CD14-positive monocyte (primary cell): ENCODE measurements at regions not wholly inside any gene's neighbourhood (a gene's known extent, or its start where the extent isn't known, plus 50 kb on each side); places are given as distances from the start of the nearest gene placed in this dataset.

ENCODE experiments used
- DNase-seq, 3 donors: peaks; one replicate each; pipeline ENCODE4 v3.0.0-alpha.2; 2011 to 2022
- H2AFZ ChIP-seq: 2 replicates; pipeline ENCODE4 v1.6.0; 2012; ENCODE audit warnings: mild to moderate bottlenecking, low read depth, low read length, inconsistent platforms; ENCODE audit not compliant: insufficient read depth, poor library complexity, severe bottlenecking
- H3K27ac ChIP-seq, 2 donors: 1 replicate in 1 of 2; 2 replicates in 1 of 2; pipeline ENCODE4 v1.5.1; 2012 to 2013; ENCODE audit warnings: low read length in 2 of 2, control low read depth in 1 of 2, inconsistent platforms in 1 of 2, low read depth in 1 of 2, mild to moderate bottlenecking in 1 of 2
- H3K27me3 ChIP-seq, 2 donors: one replicate each; pipeline versions ENCODE4 v1.6.0 to v1.6.1; 2011 to 2013; ENCODE audit warnings: low read length in 2 of 2; ENCODE audit not compliant: control insufficient read depth in 2 of 2, insufficient read depth in 2 of 2
- H3K36me3 ChIP-seq, 2 donors: replicated peaks in 1 of 2; 1 replicate in 1 of 2; 2 replicates in 1 of 2; pipeline versions ENCODE4 v1.5.1 to v1.6.1; 2012 to 2013; ENCODE audit warnings: low read length in 2 of 2, control low read depth in 1 of 2, inconsistent platforms in 1 of 2, mild to moderate bottlenecking in 1 of 2; ENCODE audit not compliant: insufficient read depth in 2 of 2, control insufficient read depth in 1 of 2
- H3K4me1 ChIP-seq, 2 donors: 1 replicate in 1 of 2; 2 replicates in 1 of 2; pipeline versions ENCODE4 v1.5.1 to v1.6.1; 2012 to 2013; ENCODE audit warnings: low read length in 2 of 2, control low read depth in 1 of 2, inconsistent platforms in 1 of 2, mild to moderate bottlenecking in 1 of 2, moderate library complexity in 1 of 2; ENCODE audit not compliant: insufficient read depth in 2 of 2, control insufficient read depth in 1 of 2
- H3K4me2 ChIP-seq: replicated peaks from 2 replicates; pipeline ENCODE3; 2012; ENCODE audit warnings: low read length, moderate library complexity, mild to moderate bottlenecking; ENCODE audit not compliant: poor library complexity, severe bottlenecking; ENCODE audit errors: extremely low read depth
- H3K4me3 ChIP-seq, 3 experiments: fragments of 200-600 bp in 1 of 3; sonication (generic) in 1 of 3; replicated peaks in 1 of 3; 1 replicate in 2 of 3; 2 replicates in 1 of 3; pipeline ENCODE4 v1.5.1; 2011 to 2013; ENCODE audit warnings: low read length in 3 of 3, mild to moderate bottlenecking in 3 of 3, control low read depth in 2 of 3, low read depth in 2 of 3, inconsistent platforms in 1 of 3, moderate library complexity in 1 of 3
- H3K79me2 ChIP-seq: 2 replicates; pipeline ENCODE4 v1.6.0; 2012; ENCODE audit warnings: mild to moderate bottlenecking, control low read depth, inconsistent platforms, low read length, moderate library complexity; ENCODE audit not compliant: insufficient read depth
- H3K9ac ChIP-seq: 2 replicates; pipeline ENCODE4 v1.6.0; 2017; ENCODE audit warnings: low read length, mild to moderate bottlenecking; ENCODE audit not compliant: insufficient read depth, poor library complexity, severe bottlenecking
- H3K9me3 ChIP-seq, 2 donors: replicated peaks in 1 of 2; 1 replicate in 1 of 2; 2 replicates in 1 of 2; pipeline versions ENCODE4 v1.5.1 to v1.6.1; 2012 to 2013; ENCODE audit warnings: low read length in 2 of 2, control low read depth in 1 of 2; ENCODE audit not compliant: control insufficient read depth in 1 of 2, insufficient read depth in 1 of 2
- H4K20me1 ChIP-seq: 2 replicates; pipeline ENCODE4 v1.6.0; 2012; ENCODE audit warnings: mild to moderate bottlenecking, low read length, control low read depth, moderate library complexity; ENCODE audit not compliant: insufficient read depth
- H3K27ac Mint-ChIP-seq, 7 donors: one replicate each; pipeline ENCODE4 v1.8.0; 2020; ENCODE audit warnings: mild to moderate bottlenecking in 7 of 7, mixed read lengths in 7 of 7, moderate library complexity in 6 of 7, inconsistent platforms in 2 of 7
- H3K27me3 Mint-ChIP-seq, 3 donors: one replicate each; pipeline ENCODE4 v1.8.0; 2021 to 2022; ENCODE audit warnings: low read depth in 3 of 3, mild to moderate bottlenecking in 3 of 3, mixed read lengths in 3 of 3, moderate library complexity in 3 of 3, inconsistent platforms in 1 of 3
- H3K36me3 Mint-ChIP-seq, 2 donors: one replicate each; pipeline ENCODE4 v1.8.0; 2020; ENCODE audit warnings: mixed read lengths in 2 of 2, inconsistent platforms in 1 of 2, mild to moderate bottlenecking in 1 of 2
- H3K4me1 Mint-ChIP-seq: one replicate; pipeline ENCODE4 v1.8.0; 2020; ENCODE audit warnings: mild to moderate bottlenecking, mixed read lengths
- H3K4me3 Mint-ChIP-seq, 2 donors: one replicate each; pipeline ENCODE4 v1.8.0; 2020; ENCODE audit warnings: mild to moderate bottlenecking in 2 of 2, mixed read lengths in 2 of 2, moderate library complexity in 1 of 2
- H3K9me3 Mint-ChIP-seq, 7 donors: one replicate each; pipeline ENCODE4 v1.8.0; 2020 to 2022; ENCODE audit warnings: mixed read lengths in 7 of 7, mild to moderate bottlenecking in 6 of 7, moderate library complexity in 6 of 7, inconsistent platforms in 2 of 7
- CTCF ChIP-seq: fragments of 200-600 bp; IDR thresholded peaks from one replicate; pipeline ENCODE4 v1.8.0; 2022; ENCODE audit warnings: antibody characterized with exemption, mild to moderate bottlenecking
- WGBS: methylation state at CpG from one replicate; pipeline ENCODE4 v1.1.5; 2013; ENCODE audit warnings: missing lambda C conversion rate; ENCODE audit not compliant: insufficient coverage; 5-methylcytosine and 5-hydroxymethylcytosine counted together
- intact Hi-C, 2 donors: fragments of 100-400 bp; cut with micrococcal nuclease; formaldehyde crosslinking; loops; one replicate each; pipeline versions ENCODE4 v1.15.0 to v1.15.1; 2023

GRCh38 chr12:67116134-67116533 lies 153.0 kb upstream of the CAND1 start:
- Histone ChIP-seq H3K4me1 (no peaks in the 10 kb centered on the region), H3K79me2 (no peaks in the 10 kb centered on the region), H3K4me3 (no peak overlapping the region), H3K4me2 (no peak overlapping the region), H3K27ac (no peak overlapping the region), H3K27me3 (no peaks in the 10 kb centered on the region), H4K20me1 (no peaks in the 10 kb centered on the region), H3K9ac (no peak overlapping the region), H3K36me3 (no peaks in the 10 kb centered on the region), H2AFZ (no peak overlapping the region), H3K9me3 (no peaks in the 10 kb centered on the region)
- TF ChIP-seq CTCF = no peak
- Mint-ChIP-seq H3K9me3 (peaks cover 0 to 2% (median 0%) of the 10 kb centered on the region in 7 donors), H3K27me3 (peaks cover 0 to 3% (median 0%) of the 10 kb centered on the region in 3 donors), H3K4me1 (no peaks in the 10 kb centered on the region), H3K36me3 (no peaks in the 10 kb centered on the region), H3K27ac (no peak overlapping the region), H3K4me3 (no peak overlapping the region)
- intact Hi-C loops = no loop called here
- WGBS = no CpG with 5 or more reads among the region's 1 CpG
- no peak for DNase-seq

GRCh38 chr12:67122584-67122983 lies 146.6 kb upstream of the CAND1 start:
- Histone ChIP-seq H3K4me1 (no peaks in the 10 kb centered on the region), H3K9me3 (no peaks in the 10 kb centered on the region), H3K36me3 (no peaks in the 10 kb centered on the region), H3K9ac (no peak overlapping the region), H2AFZ (no peak overlapping the region), H3K79me2 (no peaks in the 10 kb centered on the region), H3K27me3 (no peaks in the 10 kb centered on the region), H3K4me2 (no peak overlapping the region), H4K20me1 (no peaks in the 10 kb centered on the region), H3K4me3 (no peak overlapping the region), H3K27ac (no peak overlapping the region)
- no peak for DNase-seq
- H3K27me3 Mint-ChIP-seq = peaks cover 1 to 4% (median 3%) of the 10 kb centered on the region in 3 donors
- no peaks in the 10 kb centered on the region for H3K4me1 Mint-ChIP-seq
- H3K4me3 Mint-ChIP-seq = no peak overlapping the region
- H3K9me3 Mint-ChIP-seq = peaks cover 0 to 2% (median 2%) of the 10 kb centered on the region in 7 donors
- no peak overlapping the region for H3K27ac Mint-ChIP-seq
- TF ChIP-seq CTCF = no peak
- H3K36me3 Mint-ChIP-seq = no peaks in the 10 kb centered on the region
- intact Hi-C loops = no loop called here
